Esophagus mucosa (tissue), 1 donor: ENCODE measurements at regions not wholly inside any gene's neighbourhood (a gene's known extent, or its start where the extent isn't known, plus 50 kb on each side); places are given as distances from the start of the nearest gene placed in this dataset.
A peak's percentile ranks its signal among the peaks of the same experiment; 100 is the strongest.

ENCODE experiments used
- ATAC-seq: fragments of 200-7000 bp; cut with Tn5 transposase; one replicate; pipeline ENCODE4 v1.9.1; 2020
- donor health status: DM: yes; HTN: yes; CAD: no.

DNA sequence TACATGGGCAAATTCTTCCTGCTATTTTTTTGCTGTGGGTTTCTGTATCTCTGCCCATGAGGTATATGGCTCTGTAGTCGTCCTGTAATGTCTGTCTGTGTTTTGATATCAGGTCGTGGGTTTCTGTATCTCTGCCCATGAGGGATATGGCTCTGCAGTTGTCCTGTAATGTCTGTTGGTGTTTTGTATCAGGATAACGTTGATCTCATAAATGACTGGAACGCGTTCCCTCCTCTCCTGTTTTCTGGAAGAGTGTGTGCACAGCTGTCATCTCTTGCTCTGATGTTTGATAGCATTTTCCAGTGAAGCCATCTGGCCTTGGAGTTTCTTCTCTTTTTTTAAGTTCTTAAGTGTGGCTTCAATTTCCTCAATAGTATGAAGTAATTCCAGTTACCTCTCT is 57.2 kb downstream of the SOX1 start:
- ATAC-seq = no peak

DNA sequence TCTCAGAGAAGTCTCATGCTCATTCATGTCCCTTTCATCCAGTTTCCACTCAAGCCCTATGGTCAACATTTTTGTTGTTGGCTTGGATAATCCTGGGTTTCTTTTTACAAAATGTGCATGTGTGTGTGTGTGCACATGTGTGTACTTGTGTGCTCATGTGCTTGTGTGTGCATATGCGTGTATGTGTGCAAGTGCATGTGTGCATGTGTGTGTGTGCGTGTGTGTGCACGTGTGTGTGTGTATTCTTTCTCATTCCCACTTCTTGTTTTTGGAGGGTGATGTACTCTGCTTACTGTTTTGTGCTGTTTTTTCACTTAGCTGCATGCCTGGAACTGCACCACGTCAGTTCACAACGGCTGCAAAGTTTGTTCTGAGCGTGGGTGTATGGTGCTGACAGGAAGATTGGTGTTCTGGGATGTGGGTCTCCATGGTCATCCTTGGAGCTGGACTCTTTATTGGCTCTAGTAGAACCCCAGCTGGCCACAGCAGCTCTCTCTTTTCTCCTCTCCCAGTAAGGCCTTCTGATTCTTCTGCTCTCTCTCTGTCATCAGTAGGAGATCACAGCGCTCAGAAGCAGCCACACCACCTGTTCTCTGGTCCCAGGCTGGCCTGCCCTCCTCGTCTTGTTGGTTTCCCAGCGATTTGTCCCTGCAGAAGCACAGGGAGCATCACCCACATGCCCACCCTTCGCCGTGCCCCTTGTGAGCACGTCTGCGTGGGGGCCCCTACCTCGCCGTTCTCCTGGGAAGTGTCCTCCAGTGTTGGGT is 60.8 kb downstream of the SOX1 start:
- ATAC-seq = no peak

DNA sequence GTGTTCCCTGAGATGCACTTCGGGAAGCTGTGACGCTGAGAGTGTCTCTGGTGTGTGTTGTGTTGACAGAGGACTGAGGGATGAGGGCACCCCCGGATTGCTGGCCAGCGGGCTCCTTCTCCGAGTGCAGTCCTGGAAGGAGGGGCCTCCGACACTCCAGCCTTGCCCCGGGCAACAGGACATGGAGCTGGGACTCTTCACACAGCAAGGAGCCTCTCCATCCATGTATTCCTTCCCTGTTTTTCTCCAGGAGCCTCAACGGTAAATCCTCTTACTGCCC is 61.3 kb downstream of the SOX1 start:
- ATAC-seq = no peak

DNA sequence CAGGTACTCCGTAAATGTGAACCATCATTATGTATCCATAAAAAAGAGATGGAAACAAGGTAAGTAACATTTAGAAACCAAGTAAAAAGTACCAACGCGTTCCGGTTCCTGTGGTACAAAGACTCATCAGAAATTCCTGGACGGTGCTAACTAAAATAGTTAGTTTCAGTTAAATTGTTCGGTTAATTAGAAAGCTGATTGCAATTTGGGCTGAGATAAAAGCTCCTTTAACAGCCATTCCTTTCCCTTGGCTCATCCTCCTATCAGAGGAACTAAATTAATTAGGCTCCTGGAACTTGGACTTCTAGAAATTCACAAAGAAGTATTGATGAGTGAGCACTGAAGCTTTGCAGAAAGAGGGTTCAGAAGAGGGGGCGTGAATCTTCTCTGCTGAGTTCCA is 63.5 kb downstream of the SOX1 start:
- ATAC-seq = no peak

DNA sequence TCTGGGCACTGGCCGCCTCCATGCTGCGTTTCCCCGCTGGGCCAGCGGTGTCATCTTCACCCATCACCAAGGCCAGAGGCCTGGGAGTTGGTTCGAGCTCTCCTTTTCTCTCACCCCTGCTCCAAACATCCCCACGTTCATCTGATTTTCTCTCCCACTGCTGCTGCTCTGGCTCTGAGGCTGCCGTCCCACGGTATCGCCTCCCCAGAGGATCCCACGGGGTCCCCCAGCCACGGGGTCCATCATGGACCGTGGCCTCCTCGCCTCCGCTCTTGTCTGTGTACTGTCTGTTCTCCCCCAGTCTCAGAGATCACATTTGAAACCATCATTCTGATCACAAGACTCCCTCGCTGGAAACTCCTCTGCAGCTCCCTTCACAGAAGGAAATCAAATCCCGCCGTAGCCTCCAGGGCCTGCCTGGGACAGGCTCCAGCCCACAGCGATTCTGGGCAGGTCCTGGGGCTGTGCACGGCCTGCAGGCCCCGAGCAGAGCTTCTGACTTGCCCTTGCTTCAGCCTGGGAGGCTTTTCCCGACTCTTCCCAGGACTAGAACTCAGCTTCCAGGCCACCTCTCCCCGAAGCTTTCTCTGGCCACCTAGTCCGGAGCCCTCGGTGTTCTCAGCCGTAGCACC is 64.2 kb downstream of the SOX1 start:
- peak; percentile 17 for ATAC-seq

DNA sequence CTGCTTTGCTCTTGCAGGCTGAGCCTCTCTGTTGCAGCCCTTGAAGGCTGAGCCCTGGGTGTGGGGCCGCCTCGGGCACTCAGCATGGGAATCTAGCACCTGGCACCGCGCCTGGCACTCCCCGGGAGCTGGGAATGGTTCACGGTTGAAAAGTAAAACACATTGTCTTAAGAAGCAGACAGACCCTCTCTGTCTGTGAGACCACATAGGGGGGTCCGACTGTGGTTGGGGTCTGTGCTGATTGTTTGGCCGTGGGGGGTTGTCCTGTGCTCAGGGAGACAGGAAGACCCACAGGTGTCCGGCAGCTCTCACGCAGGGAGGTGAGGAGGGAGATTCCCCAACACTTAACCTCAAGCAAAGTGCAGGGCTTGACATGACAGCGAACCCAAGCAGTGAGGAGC is 64.8 kb downstream of the SOX1 start:
- no peak for ATAC-seq

DNA sequence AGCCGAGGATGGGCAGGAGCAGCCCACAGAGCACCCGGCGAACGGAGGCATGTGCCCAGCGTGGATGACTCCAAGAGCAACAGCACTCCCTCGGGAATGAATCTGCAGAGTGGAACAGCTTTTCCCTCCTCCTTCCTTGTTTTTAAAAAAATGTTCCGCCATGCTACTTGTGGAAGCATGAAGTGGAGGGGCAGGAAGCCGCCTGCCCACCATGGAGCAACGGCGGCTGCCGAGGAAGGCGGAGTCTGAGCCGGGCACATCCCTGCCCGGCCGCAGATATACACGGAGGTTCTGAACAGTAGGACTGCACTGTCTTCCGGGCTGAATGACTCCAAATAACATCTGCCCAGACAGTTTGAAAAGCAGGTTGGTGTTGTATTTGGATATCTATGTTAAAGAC is 65.2 kb downstream of the SOX1 start:
- ATAC-seq = no peak

DNA sequence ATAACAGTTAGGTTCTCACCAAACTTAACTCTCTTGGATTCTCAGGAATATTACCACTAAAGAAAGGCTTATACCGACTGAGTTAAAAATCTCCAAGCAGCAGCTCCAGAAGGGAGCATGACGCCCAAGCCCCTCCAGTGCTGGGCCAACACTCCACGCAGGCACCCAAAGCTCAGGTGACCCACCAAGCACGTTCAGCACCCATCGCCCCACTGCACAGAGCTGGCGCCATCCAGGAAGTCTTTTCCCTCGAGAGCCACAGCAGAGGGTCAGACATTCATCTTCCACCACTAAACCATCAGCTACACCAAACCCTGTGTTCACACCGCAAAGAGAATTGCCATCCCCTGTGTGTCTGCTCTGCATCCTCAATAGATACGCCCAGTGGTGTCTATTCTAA is 65.7 kb downstream of the SOX1 start:
- no peak for ATAC-seq

DNA sequence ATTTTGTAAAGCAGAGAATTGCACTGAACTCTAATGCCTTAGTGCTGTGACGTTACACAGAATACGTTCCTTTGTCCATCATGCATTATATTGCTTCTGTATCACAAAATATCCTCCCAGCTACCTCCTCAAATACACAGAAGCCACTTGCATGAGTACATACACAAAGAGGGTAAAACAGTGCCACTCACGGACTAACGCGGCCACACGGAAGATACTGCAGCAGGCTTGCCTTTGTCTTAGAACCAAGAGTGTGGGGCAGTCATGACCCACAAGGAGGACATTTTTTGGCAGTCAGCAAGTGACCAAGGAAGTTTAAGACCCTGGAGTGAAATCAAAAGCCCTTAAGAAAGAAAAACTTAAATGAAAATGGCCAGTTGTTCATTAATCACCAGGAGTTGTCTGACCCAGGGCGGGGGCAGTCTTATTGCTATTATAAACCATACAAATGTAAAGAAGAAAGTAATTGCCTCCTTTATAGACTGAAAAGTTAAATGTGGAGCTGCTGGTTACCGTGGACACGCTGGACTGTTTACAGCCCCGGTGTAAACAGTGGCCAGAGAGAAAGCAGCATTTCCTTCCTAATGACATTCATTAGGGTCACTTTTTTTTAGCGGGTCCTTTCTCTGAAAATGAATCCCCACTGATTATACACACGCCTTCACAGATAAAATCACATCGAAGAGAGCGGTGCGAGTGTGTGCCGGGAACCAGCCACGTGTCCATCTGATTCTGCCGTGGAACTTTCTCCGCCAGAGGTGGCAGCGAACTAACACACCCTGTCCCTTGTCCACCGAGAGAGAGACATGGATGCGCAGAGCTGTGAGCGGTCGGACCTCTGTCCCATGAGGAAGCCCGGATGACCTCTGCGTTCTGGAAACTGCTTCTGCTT is 66.8 kb downstream of the SOX1 start:
- ATAC-seq = no peak

DNA sequence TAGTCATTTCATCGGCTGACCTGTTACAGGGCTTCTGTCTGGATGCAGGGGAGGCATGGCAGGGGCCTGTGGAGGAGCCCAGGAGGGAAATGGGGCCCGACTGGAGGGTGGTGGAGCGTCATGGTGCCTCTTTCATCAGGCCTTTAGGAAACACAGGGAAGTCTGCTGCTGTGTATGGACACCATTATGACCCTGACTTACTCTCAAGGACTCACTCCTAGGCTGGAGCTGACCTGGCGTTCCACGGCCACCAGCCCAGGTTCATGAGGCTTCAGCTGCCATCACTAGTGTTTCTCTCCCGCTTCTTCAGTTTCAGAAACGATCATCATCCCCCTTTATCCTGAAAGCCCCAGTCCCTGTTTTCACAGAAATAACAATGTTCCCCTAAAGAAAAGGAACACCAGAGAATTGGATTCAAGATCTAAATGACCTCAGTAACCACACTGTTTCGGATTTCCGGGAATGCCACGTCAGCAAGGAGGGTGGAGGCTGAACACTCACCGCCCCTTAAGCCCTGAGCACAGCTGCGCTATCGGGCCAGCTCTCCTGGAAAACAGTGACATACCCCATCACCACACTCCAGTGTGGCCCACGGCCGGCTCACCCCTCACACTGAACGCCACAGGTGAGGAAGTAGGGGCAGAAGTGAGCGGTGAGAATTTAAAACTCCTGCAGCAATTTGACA is 67.6 kb downstream of the SOX1 start:
- ATAC-seq = no peak

DNA sequence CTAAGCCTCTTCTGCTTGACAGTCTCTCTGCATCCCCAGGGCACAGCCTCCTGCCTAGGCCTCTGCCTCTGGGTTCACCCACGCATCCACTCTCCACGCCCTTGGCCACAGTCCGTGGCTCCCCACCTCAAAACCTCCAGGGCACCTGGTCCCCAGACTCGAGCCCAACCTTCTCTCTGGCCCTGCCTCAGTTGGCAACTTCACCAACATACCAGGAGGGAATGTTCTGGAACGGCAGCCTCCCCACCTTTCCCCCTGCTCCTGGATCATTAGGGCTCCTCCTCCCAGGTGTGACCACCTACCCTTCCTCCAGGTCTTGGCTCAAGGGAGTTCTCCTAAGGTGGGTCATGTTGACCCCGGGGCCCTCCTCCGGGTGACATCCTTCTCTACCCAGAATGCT is 69.1 kb downstream of the SOX1 start:
- ATAC-seq = no peak

DNA sequence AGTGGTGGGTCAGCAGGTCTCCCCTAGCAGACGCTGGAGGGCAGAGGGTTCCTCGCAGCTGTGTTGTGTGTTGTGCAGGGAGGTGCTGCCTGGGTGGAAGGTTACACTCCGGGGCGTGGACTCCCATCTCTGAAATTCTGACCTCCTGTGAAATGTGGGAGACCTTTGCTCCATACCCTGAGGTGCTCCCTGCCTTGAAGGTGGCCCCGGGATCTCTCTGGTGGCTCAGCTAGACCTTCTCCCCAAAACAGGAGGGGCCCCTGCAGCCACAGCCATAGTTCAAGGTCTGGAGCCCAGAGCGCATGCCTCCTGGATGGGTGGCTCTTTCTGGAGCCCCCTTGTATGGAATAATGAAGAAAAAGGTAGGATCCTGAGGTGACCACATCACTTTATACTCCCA is 70.2 kb downstream of the SOX1 start:
- ATAC-seq = no peak

DNA sequence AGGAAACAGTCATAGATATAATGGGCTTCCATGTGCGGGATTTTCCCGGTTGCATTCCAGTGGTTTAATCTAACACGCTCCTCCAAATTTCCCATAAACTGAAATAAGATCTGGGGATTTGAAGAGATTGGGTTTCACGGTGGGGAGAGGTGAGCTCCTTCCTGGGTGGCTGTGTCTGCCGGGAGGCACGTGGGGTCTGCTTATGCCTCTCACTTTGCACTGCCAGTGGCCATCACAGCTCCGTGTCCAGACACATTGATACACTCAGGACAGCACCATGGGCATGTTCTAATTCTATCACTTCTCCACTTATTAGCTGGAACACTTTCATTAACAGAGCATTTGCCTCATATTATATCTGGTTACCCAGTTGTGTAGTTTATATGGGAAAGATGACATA is 73.4 kb downstream of the SOX1 start:
- no peak for ATAC-seq

DNA sequence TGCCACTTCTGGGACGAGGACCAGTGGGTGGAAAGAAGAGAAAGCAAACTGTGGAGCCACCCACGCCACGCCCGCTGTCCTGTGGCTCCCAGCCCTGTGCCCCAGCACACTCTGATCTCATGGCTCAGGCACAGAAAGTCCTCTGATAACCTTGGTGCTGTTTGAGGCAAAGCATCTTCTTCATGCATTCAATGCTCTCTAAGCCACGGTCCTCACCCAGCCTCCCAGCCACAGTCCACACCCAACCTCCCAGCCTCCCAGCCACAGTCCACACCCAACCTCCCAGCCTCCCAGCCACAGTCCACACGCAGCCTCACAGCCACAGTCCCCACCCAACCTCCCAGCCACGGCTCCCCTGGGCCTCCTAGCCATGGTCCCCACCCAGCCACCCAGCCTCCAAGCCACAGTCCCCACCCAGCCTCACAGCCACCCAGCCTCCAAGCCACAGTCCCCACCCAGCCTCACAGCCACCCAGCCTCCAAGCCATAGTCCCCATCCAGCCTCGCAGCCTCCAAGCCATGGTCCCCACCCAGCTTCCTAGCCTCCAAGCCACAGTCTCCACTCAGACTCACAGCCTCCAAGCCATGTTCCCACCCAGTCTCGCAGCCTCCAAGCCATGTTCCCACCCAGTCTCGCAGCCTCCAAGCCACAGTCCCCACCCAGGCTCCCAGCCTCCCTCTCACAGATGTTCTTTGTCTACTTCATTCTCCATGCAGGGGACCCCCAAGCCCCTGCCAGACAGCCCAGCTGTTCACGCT is 74.9 kb downstream of the SOX1 start:
- no peak for ATAC-seq

DNA sequence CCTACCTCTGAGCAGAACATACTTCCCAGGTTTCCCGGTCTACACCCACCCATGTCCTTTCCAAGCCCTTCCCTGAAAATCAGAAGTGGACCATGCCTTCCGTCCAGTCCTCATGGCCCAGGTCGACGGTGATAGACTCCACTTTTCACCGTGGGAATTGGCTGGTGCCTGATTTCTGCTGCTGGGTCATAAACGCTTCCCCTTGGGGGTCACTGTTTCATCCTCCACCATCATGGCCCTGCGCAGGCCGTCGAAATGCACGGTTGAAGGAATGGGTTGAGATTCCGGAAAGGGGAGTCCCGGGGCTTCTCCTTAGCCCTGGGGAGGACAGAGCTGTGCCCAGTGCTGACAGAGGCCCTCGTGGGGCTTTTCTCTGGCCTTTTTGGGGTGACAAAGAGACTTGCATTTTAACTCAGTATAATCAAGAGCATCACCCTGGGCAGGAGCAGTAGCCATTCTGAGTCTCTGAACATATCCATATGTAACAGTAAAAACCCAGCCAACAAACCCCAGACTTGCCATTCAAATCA is 75.5 kb downstream of the SOX1 start:
- ATAC-seq = no peak

DNA sequence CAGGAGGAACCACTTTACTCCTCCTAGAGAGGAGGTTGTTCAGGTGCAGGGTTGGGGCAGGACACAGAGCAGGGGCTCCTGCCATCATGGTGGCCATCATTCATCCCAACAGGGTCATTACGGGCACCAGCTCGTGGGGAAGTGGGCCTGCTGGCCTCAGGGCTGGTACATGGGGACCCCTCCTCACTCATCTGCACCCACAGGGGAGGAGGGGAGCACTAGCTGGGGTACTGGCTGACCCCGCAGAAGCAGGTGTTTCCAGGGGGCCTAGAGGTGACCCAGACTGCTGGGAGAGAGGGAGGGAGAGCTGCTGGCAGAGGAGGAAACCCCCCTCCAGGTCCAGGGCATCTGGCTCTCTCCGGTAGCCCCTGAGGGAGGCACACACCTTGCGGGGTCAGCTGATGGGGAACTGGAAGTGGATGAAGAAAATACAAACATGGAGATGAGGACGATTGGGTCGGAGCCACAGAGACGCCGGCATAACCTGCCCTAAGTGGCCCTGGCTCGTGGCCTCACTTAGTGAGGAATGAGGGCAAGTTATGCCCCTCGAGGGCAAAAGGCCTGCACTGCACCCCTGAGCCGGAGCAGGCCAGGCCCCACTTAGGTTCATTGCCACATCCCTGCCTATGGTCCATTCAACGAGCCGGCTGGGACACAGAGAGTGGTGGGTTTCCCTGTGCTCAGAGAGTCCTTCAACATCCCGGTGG is 76.2 kb downstream of the SOX1 start:
- no peak for ATAC-seq

DNA sequence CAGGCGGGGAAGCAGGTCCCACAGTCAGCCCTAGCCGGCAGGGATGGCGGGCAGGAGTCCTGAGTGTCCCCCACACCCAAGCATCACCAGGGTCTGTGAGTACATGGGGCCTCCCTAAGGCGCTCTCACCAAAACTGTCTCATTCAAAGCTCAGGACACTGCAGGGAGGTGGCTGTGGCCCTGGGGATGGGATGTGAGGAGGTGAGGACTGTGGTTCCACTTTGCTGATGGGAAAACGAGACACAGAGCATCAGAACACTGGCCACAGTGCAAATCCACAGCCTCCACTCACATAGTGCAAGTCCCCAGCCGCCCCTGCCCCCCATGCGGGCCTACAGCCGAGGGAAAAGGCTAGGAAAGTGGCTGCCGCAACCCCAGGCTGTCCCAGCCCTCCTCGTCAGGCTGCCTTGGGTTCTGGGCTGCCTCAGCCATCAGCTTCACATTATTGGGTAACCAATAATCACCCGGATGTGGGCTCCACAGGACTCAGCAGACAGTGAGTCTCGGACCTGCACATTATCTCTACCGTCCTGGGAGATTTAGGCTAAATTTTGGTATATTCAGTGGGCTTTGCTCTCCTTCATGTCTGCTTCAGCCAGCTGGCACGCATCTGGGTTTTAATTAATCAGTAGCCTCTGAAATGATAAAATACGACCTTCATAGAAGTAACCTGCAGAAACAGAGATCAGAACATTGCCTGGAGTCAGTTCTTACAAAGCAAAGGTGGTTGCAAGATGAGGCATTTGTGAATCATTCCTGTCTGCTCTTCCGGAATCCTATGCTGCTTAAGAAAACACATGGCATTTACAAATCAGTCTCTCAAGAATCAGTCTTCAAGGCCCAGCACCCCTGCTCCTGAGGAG is 77.0 kb downstream of the SOX1 start:
- no peak for ATAC-seq

DNA sequence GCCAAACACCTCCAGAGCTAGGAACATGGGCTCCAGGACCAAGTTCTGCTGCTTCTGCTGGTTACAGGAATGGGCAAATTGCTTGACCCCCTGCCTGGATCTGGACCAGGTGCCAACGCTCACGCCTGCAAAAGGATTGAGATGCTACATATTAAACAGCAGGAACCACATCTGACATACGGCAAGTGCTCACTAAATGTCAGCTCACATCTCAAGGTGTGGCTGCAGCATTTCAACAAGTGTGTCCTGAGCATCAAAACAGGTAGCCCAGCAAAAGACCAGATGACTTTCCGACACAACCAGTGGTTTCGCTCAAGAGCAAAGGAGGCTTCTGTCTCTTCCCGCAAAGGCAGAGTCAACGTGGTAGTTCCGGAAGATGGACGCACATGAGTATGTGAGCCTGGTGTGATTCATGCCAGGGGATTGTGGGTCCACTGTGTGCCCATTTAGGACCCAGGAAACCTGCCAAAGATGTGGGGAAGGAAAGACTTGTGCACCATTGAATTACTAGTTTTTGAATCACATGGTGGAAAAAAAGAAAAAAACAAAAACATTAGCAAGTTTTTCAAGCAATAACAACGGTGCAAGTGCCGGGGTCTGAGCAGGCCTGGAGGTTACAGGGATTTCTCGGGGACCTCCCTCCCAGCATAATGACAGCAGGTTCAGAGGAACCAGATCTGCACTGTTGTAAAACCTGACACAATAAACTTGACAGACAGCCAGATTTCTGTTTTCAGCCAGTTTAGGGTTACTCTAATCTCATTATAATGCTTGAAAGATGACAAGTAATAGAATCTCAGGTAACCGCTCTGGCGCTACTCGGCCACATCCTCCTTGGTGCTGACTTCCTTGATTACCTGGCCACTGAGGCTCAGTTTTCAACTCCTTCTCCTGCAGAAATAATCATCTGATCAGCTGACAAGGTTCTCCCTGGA is 77.9 kb downstream of the SOX1 start:
- no peak for ATAC-seq
